Tibial artery (tissue), 4 donors: ENCODE measurements at regions not wholly inside any gene's neighbourhood (a gene's known extent, or its start where the extent isn't known, plus 50 kb on each side); places are given as distances from the start of the nearest gene placed in this dataset.
"Not testable (repeated sequence)": the region's sequence is repeated elsewhere in the genome, so short reads cannot be mapped to it uniquely, and the experiment has no call there.

Source experiments
- DNase-seq, 2 donors: peaks; one replicate each; pipeline ENCODE4 v3.0.0-alpha.2; 2019
- H3K27ac ChIP-seq, 2 donors: fragments of 200-600 bp; sonication (generic) in 1 of 2; 1 replicate in 1 of 2; 2 replicates in 1 of 2; pipeline ENCODE4 v1.5.1; 2018 to 2019; ENCODE audit warnings: mild to moderate bottlenecking in 1 of 2
- H3K27me3 ChIP-seq, 2 donors: fragments of 200-600 bp; sonication (generic) in 1 of 2; one replicate each; pipeline versions ENCODE4 v1.5.1 to v1.6.0; 2016 to 2019
- H3K36me3 ChIP-seq, 3 donors: fragments of 200-600 bp; sonication (generic) in 2 of 3; one replicate each; pipeline ENCODE4 v1.5.1; 2016 to 2019; ENCODE audit warnings: mild to moderate bottlenecking in 2 of 3
- H3K4me1 ChIP-seq, 4 donors: fragments of 200-600 bp; sonication (generic) in 2 of 4; 1 replicate in 3 of 4; 2 replicates in 1 of 4; pipeline ENCODE4 v1.5.1; 2016 to 2019
- H3K4me3 ChIP-seq, 2 donors: fragments of 200-600 bp; sonication (generic) in 1 of 2; 1 replicate in 1 of 2; 2 replicates in 1 of 2; pipeline ENCODE4 v1.5.1; 2018 to 2019; ENCODE audit warnings: mild to moderate bottlenecking in 2 of 2
- H3K9me3 ChIP-seq, 3 donors: fragments of 200-600 bp; sonication (generic) in 1 of 3; one replicate each; pipeline ENCODE4 v1.5.1; 2016 to 2019
- CTCF ChIP-seq, 2 experiments: fragments of 200-600 bp in 1 of 2; fragments of 450-650 bp in 1 of 2; IDR thresholded peaks; one replicate each; pipeline ENCODE4 v1.5.1; 2017 to 2019; ENCODE audit warnings: antibody characterized with exemption in 2 of 2, mild to moderate bottlenecking in 1 of 2, moderate library complexity in 1 of 2
- intact Hi-C: fragments of 100-400 bp; cut with DNase I; formaldehyde crosslinking; loops from one replicate; pipeline ENCODE4 v1.15.0; 2023; ENCODE audit warnings: low total_unique reads

- H3K27me3 ChIP-seq: no peaks in the 10 kb centered on the region
- no peak overlapping the region for H3K4me3 ChIP-seq
- H3K36me3 ChIP-seq: no peaks in the 10 kb centered on the region
- H3K4me1 ChIP-seq: no peaks in the 10 kb centered on the region
- DNase-seq: no peak
- H3K27ac ChIP-seq: no peak overlapping the region
- TF ChIP-seq CTCF (IDR thresholded peaks at IDR 0.05): no peak
- intact Hi-C loops: no loop called here
- H3K9me3 ChIP-seq: no peaks in the 10 kb centered on the region
These were observed 71.8 kb upstream of the CITED2 start for GRCh38 chr6:139446138-139446715.

GRCh38 chr6:139444273-139444787 is 69.9 kb upstream of the CITED2 start:
- H3K27me3 ChIP-seq, H3K4me3 ChIP-seq, DNase-seq, H3K4me1 ChIP-seq, intact Hi-C loops, H3K27ac ChIP-seq, H3K9me3 ChIP-seq, H3K36me3 ChIP-seq: not testable (repeated sequence)

- H3K27ac ChIP-seq: no peak overlapping the region
- no peak overlapping the region for H3K4me3 ChIP-seq
- H3K36me3 ChIP-seq: no peaks in the 10 kb centered on the region
- no peaks in the 10 kb centered on the region for H3K9me3 ChIP-seq
- TF ChIP-seq CTCF (IDR thresholded peaks at IDR 0.05): no peak
- no peaks in the 10 kb centered on the region for H3K27me3 ChIP-seq
- no peaks in the 10 kb centered on the region for H3K4me1 ChIP-seq
- intact Hi-C loops: no loop called here
- DNase-seq: no peak
These were observed 69.0 kb upstream of the CITED2 start for GRCh38 chr6:139443231-139444112.

- no peak overlapping the region for H3K27ac ChIP-seq
- H3K4me1 ChIP-seq: no peaks in the 10 kb centered on the region
- intact Hi-C loops: no loop called here
- no peaks in the 10 kb centered on the region for H3K27me3 ChIP-seq
- H3K9me3 ChIP-seq: no peaks in the 10 kb centered on the region
- H3K36me3 ChIP-seq: no peaks in the 10 kb centered on the region
- TF ChIP-seq CTCF (IDR thresholded peaks at IDR 0.05): no peak
- no peak overlapping the region for H3K4me3 ChIP-seq
- DNase-seq: no peak
These were observed 67.8 kb upstream of the CITED2 start for GRCh38 chr6:139442188-139442671.

DNA sequence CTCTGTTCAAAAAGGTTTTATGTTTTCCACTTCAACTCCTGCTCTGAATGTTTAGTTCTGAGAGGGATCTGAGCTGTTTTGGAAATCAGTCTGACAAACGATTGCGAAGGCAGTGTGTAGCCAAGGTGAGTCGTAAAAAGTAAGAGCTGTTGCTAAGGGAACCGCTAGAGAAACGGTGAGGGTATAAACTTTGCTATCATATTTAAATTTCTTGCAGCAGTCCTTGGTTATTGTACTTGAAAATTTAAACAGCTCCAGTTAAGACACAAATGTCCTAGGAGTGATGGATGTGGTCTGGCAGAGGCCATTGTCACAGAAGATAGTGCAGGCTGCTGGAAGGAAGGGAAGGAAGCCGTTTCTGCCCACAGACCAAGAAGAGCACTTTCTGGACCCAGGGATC is 64.9 kb upstream of the CITED2 start:
- H3K27ac ChIP-seq: no peak overlapping the region
- H3K9me3 ChIP-seq: no peaks in the 10 kb centered on the region
- TF ChIP-seq CTCF (IDR thresholded peaks at IDR 0.05): no peak
- H3K4me1 ChIP-seq: no peaks in the 10 kb centered on the region
- DNase-seq: no peak
- H3K36me3 ChIP-seq: no peaks in the 10 kb centered on the region
- H3K4me3 ChIP-seq: no peak overlapping the region
- intact Hi-C loops: no loop called here
- H3K27me3 ChIP-seq: no peaks in the 10 kb centered on the region

- H3K27me3 ChIP-seq: no peaks in the 10 kb centered on the region
- TF ChIP-seq CTCF (IDR thresholded peaks at IDR 0.05): no peak
- no peaks in the 10 kb centered on the region for H3K9me3 ChIP-seq
- no peak overlapping the region for H3K27ac ChIP-seq
- no peak overlapping the region for H3K4me3 ChIP-seq
- DNase-seq: no peak
- intact Hi-C loops: no loop called here
- H3K4me1 ChIP-seq: no peaks in the 10 kb centered on the region
- H3K36me3 ChIP-seq: no peaks in the 10 kb centered on the region
These were observed 64.3 kb upstream of the CITED2 start for GRCh38 chr6:139438775-139439174.
